ENCODE measurements at regions not wholly inside any gene's neighbourhood (a gene's known extent, or its start where the extent isn't known, plus 50 kb on each side); places are given as distances from the start of the nearest gene placed in this dataset.

- TF ChIP-seq CTCF (IDR thresholded peaks at IDR 0.05) (no peak), EZH2 (IDR thresholded peaks at IDR 0.05) (no peak)
These were observed 112.4 kb upstream of the TLR3 start for GRCh38 chr4:185956544-185956940.

Measured in neural progenitor cell (in vitro differentiated cells).